WI38 (cell line): ENCODE measurements at regions not wholly inside any gene's neighbourhood (a gene's known extent, or its start where the extent isn't known, plus 50 kb on each side); places are given as distances from the start of the nearest gene placed in this dataset.
"Not testable (repeated sequence)": the region's sequence is repeated elsewhere in the genome, so short reads cannot be mapped to it uniquely, and the experiment has no call there.

ENCODE experiments used
- H3K4me3 ChIP-seq: 2 replicates; pipeline ENCODE4 v1.5.1; 2011; ENCODE audit warnings: low read depth, mild to moderate bottlenecking, control low read depth, low read length
- TF ChIP-seq, protein P1 (sequence below): IDR thresholded peaks from 2 replicates; pipeline ENCODE4 v1.5.1; 2012; ENCODE audit warnings: low read depth, mild to moderate bottlenecking, control low read depth, low read length

DNA sequence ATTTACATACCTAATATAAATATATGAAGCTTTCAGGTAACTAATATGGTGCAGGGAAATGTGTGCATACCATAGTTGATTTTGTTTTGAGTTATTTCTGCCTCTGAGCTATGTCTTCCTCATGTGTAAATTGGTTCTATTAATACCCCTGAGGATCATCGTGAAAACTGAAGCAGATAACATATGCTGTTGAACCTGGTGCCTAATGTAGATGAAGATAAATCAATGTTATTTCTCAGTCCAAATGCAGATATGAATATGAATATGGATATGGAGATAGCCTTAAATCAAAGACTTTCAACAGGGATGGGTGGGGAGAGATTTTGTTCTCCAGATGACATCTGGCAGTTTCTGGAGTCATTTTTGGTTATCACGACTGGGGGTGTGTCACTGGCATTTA, 122.3 kb upstream of the ANKRD30A start:
- TF ChIP-seq, protein P1, sequence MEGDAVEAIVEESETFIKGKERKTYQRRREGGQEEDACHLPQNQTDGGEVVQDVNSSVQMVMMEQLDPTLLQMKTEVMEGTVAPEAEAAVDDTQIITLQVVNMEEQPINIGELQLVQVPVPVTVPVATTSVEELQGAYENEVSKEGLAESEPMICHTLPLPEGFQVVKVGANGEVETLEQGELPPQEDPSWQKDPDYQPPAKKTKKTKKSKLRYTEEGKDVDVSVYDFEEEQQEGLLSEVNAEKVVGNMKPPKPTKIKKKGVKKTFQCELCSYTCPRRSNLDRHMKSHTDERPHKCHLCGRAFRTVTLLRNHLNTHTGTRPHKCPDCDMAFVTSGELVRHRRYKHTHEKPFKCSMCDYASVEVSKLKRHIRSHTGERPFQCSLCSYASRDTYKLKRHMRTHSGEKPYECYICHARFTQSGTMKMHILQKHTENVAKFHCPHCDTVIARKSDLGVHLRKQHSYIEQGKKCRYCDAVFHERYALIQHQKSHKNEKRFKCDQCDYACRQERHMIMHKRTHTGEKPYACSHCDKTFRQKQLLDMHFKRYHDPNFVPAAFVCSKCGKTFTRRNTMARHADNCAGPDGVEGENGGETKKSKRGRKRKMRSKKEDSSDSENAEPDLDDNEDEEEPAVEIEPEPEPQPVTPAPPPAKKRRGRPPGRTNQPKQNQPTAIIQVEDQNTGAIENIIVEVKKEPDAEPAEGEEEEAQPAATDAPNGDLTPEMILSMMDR: no peak
- no peak overlapping the region for H3K4me3 ChIP-seq

DNA sequence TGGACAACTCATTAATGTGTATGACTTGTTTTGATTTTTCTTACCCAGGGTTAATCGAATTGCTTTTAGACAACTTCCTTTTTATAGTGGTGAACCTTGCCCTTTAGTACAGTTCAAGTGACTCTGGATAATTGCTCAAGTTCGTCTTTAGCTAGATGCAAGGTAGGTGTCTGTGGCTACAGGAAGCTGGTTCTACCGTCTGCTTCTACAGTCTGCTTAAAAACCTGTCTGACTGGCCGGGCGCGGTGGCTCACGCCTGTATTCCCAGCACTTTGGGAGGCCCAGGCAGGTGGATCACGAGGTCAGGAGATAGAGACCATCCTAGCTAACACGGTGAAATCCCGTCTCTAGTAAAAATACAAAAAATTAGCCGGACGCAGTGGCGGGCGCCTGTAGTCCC, 129.6 kb upstream of the ANKRD30A start:
- not testable (repeated sequence) for H3K4me3 ChIP-seq

DNA sequence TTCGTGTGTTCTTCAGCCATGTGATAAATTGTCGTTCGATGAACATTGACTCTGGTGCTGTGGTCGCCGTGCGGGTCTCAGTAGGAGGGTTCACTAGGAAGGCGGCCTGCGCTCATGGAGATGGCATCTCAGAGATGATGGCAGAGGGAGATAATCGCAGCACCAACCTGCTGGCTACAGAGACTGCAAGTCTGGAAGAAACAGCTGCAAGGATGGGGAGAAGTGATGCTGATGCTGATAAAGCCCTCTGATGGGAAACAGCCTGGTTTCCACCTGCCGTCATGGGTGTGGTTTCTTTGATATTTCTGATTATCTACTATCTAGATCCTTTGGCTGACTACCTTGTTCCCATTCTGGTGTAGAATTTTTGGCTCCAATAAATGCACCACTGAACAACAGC, 130.5 kb upstream of the ANKRD30A start:
- no peak overlapping the region for H3K4me3 ChIP-seq
- TF ChIP-seq, protein P1: no peak

DNA sequence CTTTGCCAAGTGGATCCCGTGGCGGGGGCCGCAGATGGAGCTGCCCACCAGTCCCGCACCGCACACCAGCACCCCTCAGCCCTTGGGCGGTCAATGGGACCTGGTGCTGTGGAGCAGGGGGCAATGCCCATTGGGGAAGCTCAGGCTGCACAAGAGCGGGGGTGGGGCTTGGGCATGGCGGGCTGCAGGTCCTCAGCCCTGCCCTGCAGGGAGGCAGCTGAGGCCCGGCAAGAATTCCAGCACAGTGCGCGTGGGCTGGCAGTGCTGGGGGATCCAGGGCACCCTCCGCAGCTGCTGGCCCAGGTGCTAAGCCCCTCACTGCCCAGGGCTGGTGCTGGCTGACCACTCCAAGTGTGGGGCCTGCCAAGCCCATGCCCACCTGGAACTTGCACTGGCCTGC, 136.2 kb upstream of the ANKRD30A start:
- TF ChIP-seq, protein P1: no peak
- no peak overlapping the region for H3K4me3 ChIP-seq

DNA sequence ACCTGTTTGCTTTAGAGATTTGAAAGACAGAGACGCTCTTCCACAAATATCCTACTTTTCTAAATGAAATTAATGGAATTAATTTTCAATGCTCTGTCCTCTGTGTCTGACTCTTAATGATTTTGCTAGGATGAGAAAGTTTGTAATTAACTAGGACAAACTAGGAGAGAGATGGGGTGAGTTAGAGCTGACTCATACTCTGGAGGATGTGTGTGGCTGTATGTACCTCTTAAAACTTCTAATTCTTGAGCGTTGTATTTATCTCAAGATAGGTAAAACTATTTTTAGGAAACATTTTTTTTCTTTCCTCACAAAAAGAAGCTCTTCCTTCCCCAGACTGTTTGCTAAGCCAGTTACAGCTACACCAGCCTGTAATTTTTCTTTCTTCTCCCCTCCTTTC, 178.8 kb upstream of the ANKRD30A start:
- no peak overlapping the region for H3K4me3 ChIP-seq
- TF ChIP-seq, protein P1: no peak

DNA sequence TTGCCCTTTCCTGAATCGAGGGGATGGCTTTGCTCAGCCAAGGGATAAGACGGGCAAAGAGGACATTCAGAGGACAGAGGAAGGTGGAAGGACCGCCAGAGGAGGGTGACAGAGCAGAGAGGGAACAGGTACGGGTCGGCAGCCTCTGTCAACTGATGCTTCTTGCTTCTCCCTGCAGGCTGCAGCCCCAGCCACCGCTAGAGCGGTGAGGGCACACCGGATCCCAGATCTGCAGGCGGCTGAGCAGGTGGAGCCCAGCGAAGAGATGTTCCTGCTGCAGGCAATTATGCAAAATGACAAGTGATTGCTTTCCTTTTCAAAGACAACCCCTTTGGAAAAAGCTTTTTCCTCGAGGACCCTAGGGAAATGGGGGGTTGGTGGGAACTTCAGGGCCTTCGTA, 181.9 kb upstream of the ANKRD30A start:
- TF ChIP-seq, protein P1: no peak
- no peak overlapping the region for H3K4me3 ChIP-seq

DNA sequence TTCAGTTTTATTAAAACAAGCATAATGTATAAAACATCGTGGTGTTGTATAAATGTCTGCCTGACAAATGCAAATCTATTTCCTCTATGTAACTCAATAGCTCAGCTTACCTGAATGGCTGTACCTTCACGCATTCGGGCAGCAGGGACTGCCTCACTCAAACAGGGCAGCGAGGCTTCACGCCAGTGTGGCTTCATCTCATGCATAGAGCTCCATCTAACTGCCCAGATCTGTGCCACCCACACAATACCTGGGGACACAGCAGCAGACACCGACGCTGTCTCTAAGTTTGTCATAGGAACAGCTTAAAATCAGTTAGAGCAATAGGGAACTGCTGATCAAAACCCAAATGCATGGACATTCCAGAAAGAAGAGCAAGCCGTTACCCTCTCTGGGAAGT, 182.8 kb upstream of the ANKRD30A start:
- no peak overlapping the region for H3K4me3 ChIP-seq
- TF ChIP-seq, protein P1: no peak

DNA sequence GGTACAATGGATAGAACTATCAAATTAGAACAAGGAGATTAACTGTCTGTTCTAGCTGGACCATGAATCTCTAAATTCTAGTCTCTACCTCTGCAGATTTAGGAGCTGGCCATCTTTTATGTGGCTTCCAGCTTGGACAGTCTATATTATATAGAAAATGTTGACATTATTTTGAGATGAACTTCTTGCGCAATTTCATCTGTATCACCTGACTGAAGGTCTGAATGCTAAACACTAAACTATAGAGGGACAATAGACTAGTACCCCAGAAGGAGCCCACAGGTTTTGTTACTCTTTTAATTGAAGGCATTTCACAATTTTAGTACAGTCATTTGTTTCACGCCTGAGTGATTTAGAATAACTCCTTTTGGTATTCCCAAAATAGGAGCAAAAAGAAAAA, 222.4 kb upstream of the ANKRD30A start:
- TF ChIP-seq, protein P1: no peak

More for the DNA sequence above, 222.4 kb upstream of the ANKRD30A start:
- H3K4me3 ChIP-seq: no peak overlapping the region
